HG03097 (cell line): ENCODE measurements at regions not wholly inside any gene's neighbourhood (a gene's known extent, or its start where the extent isn't known, plus 50 kb on each side); places are given as distances from the start of the nearest gene placed in this dataset.

ENCODE experiments used
- ATAC-seq: cut with Tn5 transposase; IDR thresholded peaks from one replicate; pipeline ENCODE4 v1.9.1; 2021; ENCODE audit not compliant: unreplicated experiment, low FRiP score

DNA sequence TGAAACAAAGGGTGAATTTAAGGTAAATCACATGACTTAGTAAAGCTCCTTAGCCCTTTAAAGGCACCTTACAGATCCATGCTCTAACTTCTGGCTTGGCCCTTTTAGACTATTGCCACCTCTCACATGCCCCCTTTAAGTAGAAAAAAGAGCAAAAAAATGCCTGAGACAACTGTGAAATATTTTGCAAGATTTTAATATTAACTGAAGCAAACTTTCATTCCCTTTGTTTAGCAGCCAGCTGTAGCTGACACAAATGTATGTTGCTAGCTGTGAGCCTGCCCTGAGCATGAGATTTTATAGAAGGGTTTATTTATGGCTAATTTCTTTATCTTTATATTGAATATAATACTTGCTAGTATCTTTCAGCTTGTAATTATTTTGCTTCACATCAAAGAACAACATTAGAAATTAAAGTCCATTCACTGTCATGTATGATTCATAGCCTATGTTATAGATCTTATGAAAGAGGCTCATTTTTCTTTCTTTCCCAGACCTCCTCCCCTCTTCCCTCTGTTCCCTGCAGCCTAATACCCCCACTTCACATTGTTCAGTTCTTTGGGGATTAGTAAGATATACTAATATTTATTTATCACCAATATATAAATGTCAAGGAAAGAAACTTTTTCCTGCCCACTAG lies 637.2 kb upstream of the ZEB2 start:
- no peak for ATAC-seq

GRCh38 chr2:145156199-145156598 lies 636.3 kb upstream of the ZEB2 start:
- ATAC-seq, result no peak

DNA sequence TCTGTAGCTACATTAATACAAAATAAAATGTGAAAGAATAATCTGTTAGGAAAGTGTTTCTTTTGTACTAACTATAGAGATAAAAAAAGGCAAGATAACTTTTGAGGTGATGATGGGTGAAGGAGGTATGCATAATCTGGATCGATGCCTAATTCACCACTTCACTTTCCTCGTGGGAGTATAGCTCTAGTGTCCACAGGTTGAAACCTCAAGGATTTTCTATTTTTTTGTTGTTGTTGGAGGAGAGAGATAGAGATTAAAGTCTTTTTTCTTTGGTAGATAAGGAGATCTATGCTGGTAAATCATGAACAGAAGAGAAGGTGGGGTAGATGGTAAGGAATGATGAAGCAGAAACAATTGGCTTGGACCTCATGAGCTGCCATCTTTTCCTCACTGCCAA lies 635.3 kb upstream of the ZEB2 start:
- no peak for ATAC-seq

GRCh38 chr2:145154731-145155130 lies 634.8 kb upstream of the ZEB2 start:
- ATAC-seq, result no peak

DNA sequence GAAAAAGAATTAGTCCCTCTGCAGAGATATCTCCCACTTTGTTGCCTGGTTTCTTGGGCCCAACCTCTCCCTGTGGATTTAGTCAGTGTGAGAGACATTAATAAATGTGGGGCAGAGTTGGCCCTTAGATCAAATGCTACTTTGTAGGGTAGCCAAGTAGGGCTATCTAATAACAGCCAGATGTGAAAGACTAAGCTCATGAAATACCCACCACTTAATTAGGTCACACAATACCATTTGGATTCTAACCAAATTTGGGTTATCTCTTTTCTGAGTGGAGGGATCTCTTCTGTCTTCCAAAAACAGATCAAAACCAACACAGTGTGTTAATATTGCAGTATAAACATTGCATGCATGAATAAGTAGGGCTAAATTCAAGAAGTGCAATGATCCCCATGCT lies 626.8 kb upstream of the ZEB2 start:
- ATAC-seq, result no peak

DNA sequence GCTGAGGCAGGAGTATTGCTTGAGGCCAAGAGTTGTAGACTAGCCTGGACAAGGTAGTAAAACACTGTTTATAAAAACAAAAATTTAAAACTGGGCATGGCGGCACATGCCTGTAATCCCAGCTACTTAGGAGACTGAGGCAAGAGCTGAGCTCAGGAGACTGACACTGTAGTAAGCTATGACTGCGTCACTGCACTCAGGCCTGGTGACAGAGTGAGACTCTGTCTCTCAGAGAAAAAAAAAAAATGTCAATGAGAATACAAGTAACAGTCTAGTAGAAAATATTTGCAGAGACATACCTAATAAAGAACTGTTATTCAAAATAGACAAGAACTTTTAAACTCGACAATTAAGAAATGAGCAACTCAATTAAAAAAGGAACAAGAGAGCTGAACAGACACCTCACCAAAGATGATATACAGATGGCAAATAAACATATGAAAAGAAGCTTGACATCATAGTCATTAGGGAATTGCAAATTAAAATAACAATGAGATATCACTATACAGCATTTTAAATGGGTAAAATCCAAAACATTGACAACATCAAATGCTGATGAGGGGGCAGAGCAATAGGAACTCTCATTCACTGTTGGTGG lies 624.3 kb upstream of the ZEB2 start:
- no peak for ATAC-seq

DNA sequence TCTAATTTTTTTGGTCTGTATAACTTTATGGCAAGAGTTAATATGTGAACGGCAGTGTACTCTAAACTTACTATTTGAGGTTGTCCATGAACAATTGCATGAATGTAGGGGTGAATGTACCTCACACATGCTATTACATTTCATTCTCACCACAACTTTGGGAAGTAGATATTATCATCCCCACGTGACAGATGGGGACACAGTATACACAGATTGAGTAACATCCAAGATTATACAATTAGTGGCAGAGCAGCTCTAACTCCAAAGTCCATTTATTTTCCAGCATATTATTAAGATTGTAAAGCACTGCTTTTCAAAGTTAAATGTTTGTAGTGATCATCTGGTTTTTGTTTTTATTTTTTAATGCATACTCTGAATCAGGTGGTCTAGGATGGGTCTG lies 622.1 kb upstream of the ZEB2 start:
- ATAC-seq, result no peak

GRCh38 chr2:145140658-145141057 lies 620.7 kb upstream of the ZEB2 start:
- no peak for ATAC-seq

- no peak for ATAC-seq
Observed at GRCh38 chr2:145138626-145139025, 618.7 kb upstream of the ZEB2 start.

GRCh38 chr2:145137901-145138300 lies 618.0 kb upstream of the ZEB2 start:
- ATAC-seq, result no peak

GRCh38 chr2:145137211-145137610 lies 617.3 kb upstream of the ZEB2 start:
- ATAC-seq, result no peak

DNA sequence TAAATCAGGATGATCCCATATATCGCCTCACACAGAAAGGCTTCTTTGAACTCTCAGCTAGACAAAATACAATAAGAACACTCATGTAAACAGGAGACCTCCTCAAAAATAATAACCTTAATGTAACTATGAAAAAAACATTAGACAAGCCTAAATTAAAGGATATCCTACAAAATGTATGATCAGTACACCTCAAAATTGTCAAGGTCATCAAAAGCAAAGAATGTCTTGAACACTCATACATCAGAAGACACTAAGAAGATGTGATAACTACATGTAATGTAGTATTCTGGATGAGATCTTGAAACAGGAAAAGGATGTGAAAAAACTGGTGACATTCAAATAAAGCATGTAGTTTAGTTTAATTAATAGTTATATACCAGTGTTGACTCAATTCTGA lies 616.8 kb upstream of the ZEB2 start:
- ATAC-seq, result no peak

GRCh38 chr2:145126146-145126545 lies 606.2 kb upstream of the ZEB2 start:
- no peak for ATAC-seq

- ATAC-seq, result no peak
Observed at GRCh38 chr2:145124085-145124484, 604.2 kb upstream of the ZEB2 start.

- no peak for ATAC-seq
Observed at GRCh38 chr2:145123606-145124005, 603.7 kb upstream of the ZEB2 start.

- peak; percentile 64 for ATAC-seq
Observed at GRCh38 chr2:145119225-145119624, 599.3 kb upstream of the ZEB2 start.

GRCh38 chr2:145116834-145117725 lies 597.2 kb upstream of the ZEB2 start:
- no peak for ATAC-seq

DNA sequence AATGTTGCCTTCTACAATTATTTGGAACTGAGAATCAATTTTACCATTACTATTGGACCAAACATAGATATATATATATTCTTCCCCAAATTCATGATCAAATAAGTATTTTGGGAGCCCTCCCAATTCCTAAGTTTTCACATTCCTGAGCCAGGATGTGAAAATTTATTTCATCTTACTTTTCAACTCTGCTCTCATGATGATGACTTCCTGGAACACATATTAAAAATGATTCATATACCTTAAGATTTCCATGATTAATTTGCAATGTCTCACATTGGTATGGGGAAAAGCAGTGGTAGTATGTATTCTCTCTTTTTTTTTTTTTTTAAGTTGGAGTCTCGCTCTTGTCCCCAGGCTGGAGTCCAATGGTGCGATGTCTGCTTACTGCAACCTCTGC lies 596.1 kb upstream of the ZEB2 start:
- no peak for ATAC-seq

DNA sequence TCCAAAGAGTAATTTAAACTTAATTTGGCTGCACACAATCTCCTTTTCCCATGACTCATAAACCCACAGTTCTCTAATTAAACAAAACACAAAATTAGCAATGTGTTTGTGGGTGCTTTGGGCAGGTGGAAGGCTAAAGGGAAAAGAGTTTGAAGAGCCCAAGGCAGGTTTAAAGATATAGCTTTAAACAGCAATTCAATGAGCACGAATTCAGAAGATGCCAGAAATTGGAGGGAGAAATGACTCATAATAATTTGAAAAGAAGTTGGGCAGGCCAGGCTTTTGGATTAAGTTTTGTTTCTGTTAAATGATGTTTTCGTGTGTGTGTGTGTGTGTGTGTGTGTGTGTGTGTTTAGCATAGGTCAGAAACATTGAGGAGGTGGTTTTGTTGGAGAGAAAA lies 594.8 kb upstream of the ZEB2 start:
- no peak for ATAC-seq

- no peak for ATAC-seq
Observed at GRCh38 chr2:145112467-145112866, 592.5 kb upstream of the ZEB2 start.

GRCh38 chr2:145110668-145111356 lies 590.9 kb upstream of the ZEB2 start:
- ATAC-seq, result no peak
